ENCODE measurements at regions not wholly inside any gene's neighbourhood (a gene's known extent, or its start where the extent isn't known, plus 50 kb on each side); places are given as distances from the start of the nearest gene placed in this dataset.
A peak's percentile ranks its signal among the peaks of the same experiment; 100 is the strongest.

GRCh38 chr6:26311385-26312095 lies 53.5 kb upstream of the BTN3A2 start:
- peak overlapping the region; percentile 80 for H3K4me2 ChIP-seq (ENCODE audit: low read length)
- no peaks in the 10 kb centered on the region for H3K36me3 ChIP-seq (replicated peaks; ENCODE audit: low read depth, low read length)
- H4K20me1 ChIP-seq (ENCODE audit: insufficient read depth, low read length) = no peaks in the 10 kb centered on the region
- H3K9ac ChIP-seq (ENCODE audit: low read length) = peak overlapping the region; percentile 69
- H3K27me3 ChIP-seq (ENCODE audit: low read depth, low read length) = no peaks in the 10 kb centered on the region
- H3K4me3 ChIP-seq (ENCODE audit: low read length) = peak overlapping the region; percentile 93
- H3K9me3 ChIP-seq (ENCODE audit: insufficient read depth, low read length) = no peaks in the 10 kb centered on the region
- H3K79me2 ChIP-seq (ENCODE audit: low read length) = no peaks in the 10 kb centered on the region
- peak overlapping the region; percentile 72 for H3K27ac ChIP-seq (ENCODE audit: low read length)
- peak overlapping the region; percentile 81 for H2AFZ ChIP-seq (ENCODE audit: low read depth, low read length)
- TF ChIP-seq CTCF (IDR thresholded peaks at IDR 0.05; ENCODE audit: low read depth, low read length) (no peak), EZH2phosphoT487 (IDR thresholded peaks at IDR 0.05; ENCODE audit: low read depth) (no peak)
- H3K4me1 ChIP-seq (ENCODE audit: low read length) = peaks cover 17% of the 10 kb centered on the region

- peak overlapping the region; percentile 69 for H3K9ac ChIP-seq (ENCODE audit: low read length)
- no peaks in the 10 kb centered on the region for H3K36me3 ChIP-seq (replicated peaks; ENCODE audit: low read depth, low read length)
- H3K27ac ChIP-seq (ENCODE audit: low read length) = peak overlapping the region; percentile 72
- H4K20me1 ChIP-seq (ENCODE audit: insufficient read depth, low read length) = no peaks in the 10 kb centered on the region
- H3K79me2 ChIP-seq (ENCODE audit: low read length) = no peaks in the 10 kb centered on the region
- peaks cover 17% of the 10 kb centered on the region for H3K4me1 ChIP-seq (ENCODE audit: low read length)
- no peak for TF ChIP-seq CTCF (IDR thresholded peaks at IDR 0.05; ENCODE audit: low read depth, low read length)
- no peak for TF ChIP-seq EZH2phosphoT487 (IDR thresholded peaks at IDR 0.05; ENCODE audit: low read depth)
- no peaks in the 10 kb centered on the region for H3K27me3 ChIP-seq (ENCODE audit: low read depth, low read length)
- peak overlapping the region; percentile 93 for H3K4me3 ChIP-seq (ENCODE audit: low read length)
- H3K9me3 ChIP-seq (ENCODE audit: insufficient read depth, low read length) = no peaks in the 10 kb centered on the region
- peak overlapping the region; percentile 80 for H3K4me2 ChIP-seq (ENCODE audit: low read length)
- H2AFZ ChIP-seq (ENCODE audit: low read depth, low read length) = peak overlapping the region; percentile 81
These were observed 52.9 kb upstream of the BTN3A2 start for GRCh38 chr6:26312096-26312463.

GRCh38 chr6:26312501-26313397 lies 52.2 kb upstream of the BTN3A2 start:
- Histone ChIP-seq H3K27me3 (ENCODE audit: low read depth, low read length) (no peaks in the 10 kb centered on the region), H3K4me3 (ENCODE audit: low read length) (peak overlapping the region; percentile 93), H3K4me1 (ENCODE audit: low read length) (peaks cover 17% of the 10 kb centered on the region), H3K36me3 (replicated peaks; ENCODE audit: low read depth, low read length) (no peaks in the 10 kb centered on the region), H3K27ac (ENCODE audit: low read length) (peak overlapping the region; percentile 72), H3K4me2 (ENCODE audit: low read length) (peak overlapping the region; percentile 80), H3K9ac (ENCODE audit: low read length) (peak overlapping the region; percentile 69), H4K20me1 (ENCODE audit: insufficient read depth, low read length) (no peaks in the 10 kb centered on the region), H3K9me3 (ENCODE audit: insufficient read depth, low read length) (no peaks in the 10 kb centered on the region), H3K79me2 (ENCODE audit: low read length) (no peaks in the 10 kb centered on the region), H2AFZ (ENCODE audit: low read depth, low read length) (peak overlapping the region; percentile 81)
- TF ChIP-seq EZH2phosphoT487 (IDR thresholded peaks at IDR 0.05; ENCODE audit: low read depth) (no peak), CTCF (IDR thresholded peaks at IDR 0.05; ENCODE audit: low read depth, low read length) (no peak)
